ENCODE measurements at regions not wholly inside any gene's neighbourhood (a gene's known extent, or its start where the extent isn't known, plus 50 kb on each side); places are given as distances from the start of the nearest gene placed in this dataset.

DNA sequence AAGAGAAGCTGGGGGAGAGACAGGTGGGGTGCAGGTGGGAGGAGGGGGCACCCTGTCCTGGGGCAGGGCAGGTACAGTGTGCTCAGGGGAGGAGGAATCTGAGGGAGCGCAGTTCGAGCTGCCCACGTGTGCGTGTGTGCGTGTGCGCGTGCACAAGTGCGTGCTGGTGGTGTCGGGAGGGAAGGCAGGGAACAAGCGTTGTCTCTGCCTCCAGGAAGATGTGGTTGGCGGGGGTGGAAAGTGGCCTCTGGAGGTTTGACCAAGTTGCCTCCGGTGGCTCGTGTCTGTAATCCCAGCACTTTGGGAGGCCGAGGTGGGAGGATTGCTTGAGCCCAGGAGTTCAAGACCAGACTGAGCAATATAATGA, 49.9 kb upstream of the THY1 start:
- TF ChIP-seq, protein P1, sequence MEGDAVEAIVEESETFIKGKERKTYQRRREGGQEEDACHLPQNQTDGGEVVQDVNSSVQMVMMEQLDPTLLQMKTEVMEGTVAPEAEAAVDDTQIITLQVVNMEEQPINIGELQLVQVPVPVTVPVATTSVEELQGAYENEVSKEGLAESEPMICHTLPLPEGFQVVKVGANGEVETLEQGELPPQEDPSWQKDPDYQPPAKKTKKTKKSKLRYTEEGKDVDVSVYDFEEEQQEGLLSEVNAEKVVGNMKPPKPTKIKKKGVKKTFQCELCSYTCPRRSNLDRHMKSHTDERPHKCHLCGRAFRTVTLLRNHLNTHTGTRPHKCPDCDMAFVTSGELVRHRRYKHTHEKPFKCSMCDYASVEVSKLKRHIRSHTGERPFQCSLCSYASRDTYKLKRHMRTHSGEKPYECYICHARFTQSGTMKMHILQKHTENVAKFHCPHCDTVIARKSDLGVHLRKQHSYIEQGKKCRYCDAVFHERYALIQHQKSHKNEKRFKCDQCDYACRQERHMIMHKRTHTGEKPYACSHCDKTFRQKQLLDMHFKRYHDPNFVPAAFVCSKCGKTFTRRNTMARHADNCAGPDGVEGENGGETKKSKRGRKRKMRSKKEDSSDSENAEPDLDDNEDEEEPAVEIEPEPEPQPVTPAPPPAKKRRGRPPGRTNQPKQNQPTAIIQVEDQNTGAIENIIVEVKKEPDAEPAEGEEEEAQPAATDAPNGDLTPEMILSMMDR (IDR thresholded peaks at IDR 0.05) = no peak
- TF ChIP-seq POLR2A (IDR thresholded peaks at IDR 0.05) = no peak
- TF ChIP-seq POLR2AphosphoS5 (IDR thresholded peaks at IDR 0.05) = no peak
